Stimulated activated CD4-positive, alpha-beta T cell treated with anti-CD3 and anti-CD28 coated beads, Interleukin-4, amount 100 ng/mL, for 4 hours (primary cell): ENCODE measurements at regions not wholly inside any gene's neighbourhood (a gene's known extent, or its start where the extent isn't known, plus 50 kb on each side); places are given as distances from the start of the nearest gene placed in this dataset.

Experiments
- DNase-seq, 2 experiments: peaks; one replicate each; pipeline ENCODE4 v3.0.0-alpha.2; 2020

DNA sequence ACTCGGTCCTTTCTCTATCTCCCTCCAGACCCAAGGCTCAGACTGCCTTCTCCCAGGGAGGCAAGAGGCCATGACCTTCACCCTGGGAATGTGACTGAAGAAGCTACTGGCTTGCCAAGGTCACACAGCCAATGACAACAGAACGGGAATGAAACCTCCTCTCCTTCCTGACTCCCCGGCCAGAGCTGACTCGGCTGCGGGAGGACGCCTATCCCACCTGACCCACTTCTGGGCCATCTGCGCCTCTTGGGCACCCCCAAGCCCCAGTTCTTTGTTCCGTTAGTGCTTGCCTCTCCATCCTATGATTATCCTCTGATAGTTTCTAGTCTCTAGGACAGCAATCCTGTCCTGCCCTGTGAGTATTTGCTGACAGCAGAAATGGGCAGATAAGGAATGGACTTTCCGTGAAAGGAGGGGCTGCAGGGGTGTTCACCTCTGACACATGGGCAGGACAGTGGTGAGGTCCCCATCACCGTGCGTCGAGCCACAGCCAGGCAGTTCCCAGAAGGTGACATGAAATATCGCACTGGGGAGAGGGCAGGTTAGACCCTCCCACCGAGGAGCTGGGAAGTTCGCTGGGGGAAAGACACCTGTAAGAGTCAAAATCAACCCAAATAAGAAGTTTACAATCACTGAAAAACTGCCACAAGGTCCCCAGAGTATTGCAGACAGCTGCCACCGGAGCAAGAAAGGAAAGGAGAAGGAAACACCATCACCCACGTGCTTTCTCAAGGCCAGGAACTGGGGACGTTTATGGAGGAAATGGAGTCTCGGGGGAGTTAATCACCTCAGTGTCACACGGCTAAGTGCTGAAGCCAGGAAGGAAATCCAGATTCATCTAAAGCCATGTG is 63.0 kb downstream of the INSIG1 start:
- DNase-seq: no peak

DNA sequence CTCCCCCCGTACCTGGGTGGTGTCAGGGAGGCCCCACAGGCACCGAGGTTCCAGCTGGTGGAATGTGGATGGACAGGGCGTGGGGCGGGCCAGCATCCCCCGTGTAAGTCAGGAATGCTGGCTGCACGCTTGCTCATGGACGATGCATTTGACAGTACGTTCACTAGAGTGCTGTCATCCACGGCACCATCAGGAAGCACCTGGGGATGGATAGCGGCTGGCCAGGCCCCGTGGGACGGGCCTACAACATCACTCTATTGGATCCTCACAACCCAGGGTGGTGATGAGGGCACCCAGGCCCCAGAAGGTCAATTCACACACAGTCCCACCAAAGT is 63.6 kb downstream of the INSIG1 start:
- DNase-seq: no peak

DNA sequence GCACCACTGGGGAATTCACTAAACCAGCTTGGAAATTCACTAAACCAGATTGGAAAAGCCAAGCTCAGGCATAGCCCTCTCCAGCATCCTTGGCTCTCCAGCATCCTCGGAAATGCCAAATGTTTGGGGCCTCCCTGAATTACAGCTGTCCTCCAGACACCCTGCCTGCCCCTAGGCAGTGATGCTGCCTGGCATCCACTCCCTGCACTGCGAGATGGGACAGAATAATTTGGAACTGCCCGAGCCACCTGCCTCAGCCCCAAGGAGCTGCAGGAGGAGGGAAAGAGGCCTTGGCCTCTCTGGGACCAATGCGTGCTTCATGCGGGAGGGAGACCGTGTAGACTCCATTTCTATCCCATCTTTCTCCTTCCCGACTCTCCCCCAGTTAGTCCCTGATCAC is 64.3 kb downstream of the INSIG1 start:
- no peak for DNase-seq

DNA sequence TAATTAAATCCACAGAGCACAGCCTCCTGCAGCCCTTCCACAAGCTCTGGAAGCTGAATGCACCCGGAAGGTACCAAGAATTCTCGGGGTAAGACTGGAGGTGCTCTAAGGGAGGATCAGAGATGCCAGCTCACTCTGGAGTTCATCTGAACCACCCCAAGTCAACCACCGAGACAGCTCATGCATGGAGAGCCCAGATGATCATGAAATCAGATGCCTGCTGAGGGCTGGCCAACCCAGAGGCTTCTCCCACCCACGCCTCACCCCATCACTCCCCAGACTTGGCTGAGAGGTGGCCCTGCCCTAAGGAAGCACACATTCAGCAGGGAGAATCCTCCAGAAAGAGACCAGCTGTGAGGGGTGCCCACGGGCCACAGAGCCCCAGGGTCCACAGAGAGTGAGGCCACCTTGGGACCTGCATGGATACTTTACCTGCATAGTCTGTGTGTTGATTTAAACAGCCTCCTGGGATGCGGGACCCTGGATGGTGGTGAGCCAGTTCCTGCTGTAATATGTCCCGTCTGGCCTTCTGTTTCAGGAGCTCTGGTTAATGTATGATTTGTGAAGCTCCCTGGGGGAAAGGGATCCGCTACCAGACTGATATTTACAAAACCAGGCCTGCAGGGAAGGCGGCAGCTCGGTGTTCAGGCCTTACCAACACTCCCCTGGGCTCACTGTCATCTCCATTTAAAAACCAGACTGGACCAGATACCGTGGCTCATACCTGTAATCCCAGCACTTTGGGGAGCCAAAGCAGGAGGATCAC is 64.9 kb downstream of the INSIG1 start:
- no peak for DNase-seq

DNA sequence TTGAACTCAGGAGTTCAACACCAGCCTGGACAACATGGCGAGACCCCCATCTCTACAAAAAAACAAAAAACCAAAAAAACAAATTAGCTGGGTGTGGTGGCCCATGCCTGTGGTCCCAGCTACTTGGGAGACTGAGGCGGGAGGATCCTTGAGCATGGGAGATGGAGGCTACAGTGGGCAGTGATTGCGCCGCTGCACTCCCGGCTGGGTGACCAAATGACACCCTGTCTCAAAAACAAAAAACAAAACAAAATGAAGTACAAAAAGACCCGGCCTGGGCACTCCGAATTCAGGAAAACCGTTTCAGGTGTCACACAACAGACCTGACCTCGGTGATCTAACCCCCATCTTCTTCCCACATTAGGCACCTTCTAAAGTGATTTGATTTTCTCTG is 65.5 kb downstream of the INSIG1 start:
- DNase-seq: no peak

DNA sequence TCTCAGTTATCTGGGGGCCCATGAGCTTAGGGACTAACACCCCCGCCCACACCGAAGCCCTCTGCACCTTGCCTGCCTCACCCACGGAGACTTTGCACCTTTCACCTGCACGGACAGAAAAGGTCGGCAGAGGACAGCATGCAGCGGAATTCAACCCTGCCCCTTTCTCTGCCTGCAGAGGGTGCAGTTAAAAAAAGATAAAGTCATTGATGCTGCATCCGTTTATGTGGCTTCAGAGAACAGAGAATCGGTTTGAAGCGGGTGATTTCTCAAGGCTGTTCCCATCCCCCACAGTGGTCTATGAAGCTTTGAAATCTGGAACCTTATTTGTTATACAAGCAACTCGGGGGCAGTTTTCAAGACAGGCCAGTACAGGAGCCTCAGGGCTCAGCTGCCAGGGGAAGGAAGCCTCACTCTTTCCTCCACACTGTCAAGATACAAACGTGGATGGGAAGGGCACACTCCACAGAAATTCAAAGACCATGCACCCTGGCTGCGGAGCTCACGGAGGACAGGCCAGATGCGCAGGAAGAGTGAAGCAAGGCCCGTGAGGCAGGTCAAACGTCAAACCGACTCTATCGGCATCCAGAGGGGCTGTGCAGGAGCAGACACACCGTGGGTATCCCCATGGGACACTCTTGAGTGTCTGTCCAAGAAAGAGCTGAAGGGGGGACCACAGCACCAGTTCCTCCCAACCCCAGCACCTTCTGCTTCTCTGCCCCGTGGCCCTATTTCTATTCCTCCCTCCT is 66.3 kb downstream of the INSIG1 start:
- no peak for DNase-seq

DNA sequence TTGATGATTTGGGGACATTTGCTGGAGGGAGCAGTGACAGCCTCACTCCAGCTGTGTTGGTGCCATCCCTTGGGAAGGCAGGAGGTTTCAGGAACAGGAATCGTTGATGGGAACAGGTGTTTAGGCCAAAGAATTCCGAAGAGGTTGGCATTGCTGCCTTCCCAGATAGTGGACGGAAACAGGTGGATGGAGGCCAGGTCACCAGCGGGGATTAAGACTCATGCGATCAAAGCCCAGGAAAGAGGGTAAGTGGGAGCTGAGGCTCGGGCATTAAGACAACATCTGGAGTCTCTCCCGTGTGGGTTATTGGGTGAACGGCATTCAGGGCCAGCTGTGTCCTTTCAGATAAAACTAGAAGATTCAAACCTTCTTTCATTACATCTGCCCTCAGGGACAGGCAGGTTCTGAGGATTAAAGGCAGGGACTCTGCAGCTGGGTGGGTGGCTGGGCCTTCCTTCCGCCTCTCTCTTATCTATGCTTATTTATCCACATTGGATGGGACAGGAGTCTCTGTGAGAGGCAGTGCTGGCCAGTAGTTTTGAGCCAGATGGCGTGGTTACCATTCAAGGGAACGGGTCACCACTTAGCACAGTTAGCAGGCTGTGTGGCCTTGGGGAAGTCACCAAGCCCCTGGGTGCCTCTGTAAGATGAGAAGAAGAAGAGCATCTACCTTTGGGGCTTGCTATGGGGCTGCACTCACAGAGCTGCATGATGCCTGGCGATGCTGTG is 67.6 kb downstream of the INSIG1 start:
- DNase-seq: no peak

DNA sequence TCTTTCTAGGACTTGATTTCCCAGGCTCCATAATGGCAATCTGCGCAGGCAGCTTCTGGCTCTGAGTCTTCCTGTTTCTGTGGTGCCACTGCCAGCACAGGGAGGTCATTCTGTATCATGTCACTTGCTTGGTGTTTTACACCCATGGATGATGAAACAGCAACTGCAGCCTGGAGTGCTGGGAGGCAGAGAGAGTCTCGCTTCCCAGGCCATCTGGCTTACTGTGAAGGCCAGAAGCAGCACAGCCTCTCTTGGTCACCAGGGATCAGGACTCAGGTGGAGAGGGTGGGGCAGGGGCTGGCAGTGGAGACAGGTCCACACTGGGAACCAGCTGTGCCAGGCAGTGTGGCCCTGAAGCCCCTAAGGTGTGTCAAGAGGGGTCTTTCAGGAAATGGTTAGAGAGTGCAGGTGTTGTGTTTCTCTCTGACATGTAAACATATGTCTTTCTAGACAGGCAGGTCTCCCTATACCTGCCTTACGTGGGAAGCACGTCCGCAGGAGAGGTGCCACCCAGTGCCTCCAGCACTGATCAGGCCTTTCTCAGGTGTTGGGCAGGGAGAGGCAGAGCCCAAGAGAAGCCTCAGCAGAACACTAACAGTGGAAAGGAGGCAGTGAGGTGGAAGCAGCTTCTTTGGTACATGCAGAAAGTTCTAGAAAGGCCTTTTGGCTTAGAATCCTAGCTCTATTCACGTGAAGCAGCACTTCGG is 71.4 kb downstream of the INSIG1 start:
- no peak for DNase-seq

DNA sequence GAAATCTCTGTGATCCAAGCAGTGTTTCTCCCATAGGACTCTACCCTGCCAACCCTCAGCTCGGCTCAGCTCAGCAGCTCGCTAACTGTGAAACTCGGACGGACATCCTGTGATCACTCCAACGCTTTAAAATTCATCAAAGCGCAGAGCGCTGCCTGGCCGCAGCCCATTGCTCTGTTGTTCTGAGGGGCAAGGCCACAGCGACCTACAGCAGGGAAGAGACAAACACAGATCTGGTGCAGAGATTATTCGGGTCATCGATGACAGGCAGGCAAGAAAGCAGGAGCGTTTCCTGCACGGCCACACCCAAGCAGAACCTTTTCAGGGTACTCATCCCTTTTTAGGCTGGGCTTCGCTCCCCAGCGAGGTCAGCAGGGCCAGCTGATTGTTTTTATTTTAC is 72.1 kb downstream of the INSIG1 start:
- DNase-seq: no peak

DNA sequence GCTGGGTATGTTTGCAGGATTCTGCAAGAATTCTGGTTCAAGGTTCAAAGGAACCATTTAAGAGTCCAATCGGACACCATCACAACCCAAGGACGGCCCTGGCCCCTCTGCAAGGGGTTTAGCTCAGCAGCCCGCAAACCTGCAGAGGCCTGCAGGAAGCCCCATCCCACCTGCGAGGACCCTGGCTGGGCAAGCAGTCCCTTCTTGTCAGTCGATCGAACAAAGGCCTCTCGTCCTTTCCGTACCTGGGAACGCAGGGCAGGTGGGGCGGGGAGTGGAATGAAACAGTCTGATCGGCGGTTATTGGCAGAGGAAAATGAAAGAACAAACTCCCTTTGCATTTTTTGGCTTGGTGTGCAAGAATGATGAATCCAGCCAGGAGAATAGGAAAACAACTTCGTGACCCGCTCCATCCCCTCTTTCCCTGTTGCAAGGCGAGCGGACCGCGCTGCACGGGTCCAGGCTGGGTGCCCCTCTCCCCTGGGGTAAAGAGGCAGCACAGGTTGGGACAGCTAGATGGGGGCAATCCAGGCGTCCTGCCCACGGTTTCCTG is 73.7 kb downstream of the INSIG1 start:
- DNase-seq: no peak

DNA sequence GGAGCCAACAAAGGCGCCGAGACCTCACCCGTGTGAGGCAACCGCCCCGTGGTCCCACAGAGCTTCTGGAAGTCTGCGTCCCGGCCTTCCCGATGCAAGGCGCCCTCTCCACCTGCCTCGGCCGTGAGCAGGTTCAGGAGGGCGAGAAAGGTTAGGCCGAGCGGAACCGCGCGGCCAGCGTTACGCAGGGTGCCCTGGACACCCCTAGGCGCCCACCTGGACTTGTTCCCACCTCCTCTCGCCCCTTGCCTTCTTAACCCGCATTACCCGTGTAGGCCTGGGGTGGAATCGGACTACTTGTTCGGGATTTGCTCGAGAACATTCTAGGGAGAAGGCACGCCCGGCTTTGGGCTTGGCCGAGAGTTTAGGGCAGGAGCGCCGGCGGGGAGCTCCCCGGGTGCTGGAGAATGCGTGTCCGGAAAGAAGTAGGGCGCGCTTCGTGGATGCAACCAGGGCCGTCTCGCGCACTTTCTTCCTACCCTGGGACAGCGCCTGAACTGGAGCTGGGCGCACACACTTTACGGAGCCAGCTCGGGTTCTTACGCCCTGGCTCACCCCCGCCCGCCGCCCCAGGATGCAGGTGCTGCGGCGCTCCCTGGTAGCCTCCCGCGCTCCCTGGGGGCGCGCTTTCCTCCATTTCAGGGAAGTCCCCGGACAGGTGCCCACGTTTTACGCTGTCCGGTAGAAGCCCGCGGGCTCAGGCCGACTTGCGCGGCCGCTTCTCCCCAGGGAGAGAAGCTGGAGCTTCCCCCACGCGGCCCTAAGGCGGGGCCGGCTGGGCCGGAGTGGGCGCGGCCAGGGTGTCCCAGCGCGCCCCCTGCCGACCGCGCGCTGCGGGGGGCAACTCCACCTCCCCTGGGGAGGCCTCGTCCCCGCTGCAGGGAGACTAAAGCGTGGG is 74.5 kb downstream of the INSIG1 start:
- DNase-seq: peak in 1 of 2 experiments; percentile 18

DNA sequence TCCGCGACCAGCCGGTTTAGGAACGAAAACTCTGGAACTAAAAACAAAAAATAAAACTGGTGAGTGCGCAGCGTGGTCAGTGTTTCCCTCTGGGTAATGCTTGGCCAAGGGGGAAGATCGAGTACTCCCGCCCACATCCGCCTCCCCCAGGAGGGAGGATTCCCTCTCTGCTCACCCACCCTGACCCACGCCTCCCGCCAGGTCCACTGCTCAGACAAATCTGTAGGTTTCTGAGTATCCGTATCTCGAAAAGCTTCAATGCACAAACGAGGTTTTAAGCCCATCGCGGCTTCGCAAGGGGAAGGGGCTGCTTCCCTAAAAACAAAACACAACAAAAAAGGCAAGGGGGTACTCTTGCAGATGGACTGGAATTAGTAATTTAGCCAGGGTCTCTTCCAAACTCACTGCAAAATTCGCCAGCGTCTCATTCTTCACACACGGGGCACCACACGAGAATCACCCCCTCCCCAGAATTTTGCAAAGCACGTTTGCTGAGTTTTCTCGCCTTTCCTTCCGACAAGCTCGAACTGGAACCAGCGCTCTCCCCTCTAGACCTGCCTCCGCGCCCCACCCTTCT is 75.2 kb downstream of the INSIG1 start:
- no peak for DNase-seq

DNA sequence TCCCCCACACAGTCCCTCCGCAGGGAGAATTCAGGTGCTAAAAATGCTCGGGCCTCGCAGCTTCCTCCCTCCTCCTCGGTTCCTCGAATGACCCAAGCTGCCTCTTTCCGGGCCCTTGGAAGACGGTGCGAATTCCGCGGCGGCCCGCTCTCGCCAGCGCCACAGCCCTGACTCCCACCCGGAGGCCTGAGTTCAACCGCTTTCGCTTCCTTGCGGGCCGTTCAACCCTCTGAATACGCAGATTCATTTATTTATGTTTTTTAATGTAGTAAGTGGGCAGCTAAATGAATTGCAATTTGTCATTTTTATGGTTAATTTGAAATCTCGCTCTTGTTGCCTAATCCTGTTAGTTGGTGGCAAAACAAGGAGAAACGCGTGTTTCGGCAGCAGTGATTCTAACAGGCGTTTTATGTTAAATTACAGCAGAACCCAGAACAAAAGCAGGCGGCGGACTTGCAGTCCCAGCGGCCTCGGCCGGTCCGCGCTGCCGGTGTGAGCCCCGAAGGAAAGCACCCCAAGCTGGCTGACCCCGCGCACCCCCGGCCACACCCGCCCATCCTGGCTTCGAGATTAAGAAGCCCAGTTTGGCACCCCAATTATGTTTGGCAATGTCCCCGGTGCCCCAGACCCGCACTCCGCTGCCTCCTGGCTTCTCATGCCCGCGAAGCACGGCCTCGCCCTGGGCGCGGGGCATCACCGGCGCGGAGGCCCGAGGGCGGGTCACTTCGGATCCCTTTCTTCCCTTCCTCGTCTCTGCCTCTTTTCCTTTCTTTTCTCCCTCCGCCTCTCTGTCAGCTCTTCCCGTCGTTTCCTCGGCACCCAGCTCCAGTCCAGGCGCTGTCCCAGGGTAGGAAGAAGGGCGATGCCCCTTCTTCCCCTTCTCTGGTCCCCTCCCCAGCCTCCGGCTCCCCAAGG is 75.9 kb downstream of the INSIG1 start:
- DNase-seq: no peak

DNA sequence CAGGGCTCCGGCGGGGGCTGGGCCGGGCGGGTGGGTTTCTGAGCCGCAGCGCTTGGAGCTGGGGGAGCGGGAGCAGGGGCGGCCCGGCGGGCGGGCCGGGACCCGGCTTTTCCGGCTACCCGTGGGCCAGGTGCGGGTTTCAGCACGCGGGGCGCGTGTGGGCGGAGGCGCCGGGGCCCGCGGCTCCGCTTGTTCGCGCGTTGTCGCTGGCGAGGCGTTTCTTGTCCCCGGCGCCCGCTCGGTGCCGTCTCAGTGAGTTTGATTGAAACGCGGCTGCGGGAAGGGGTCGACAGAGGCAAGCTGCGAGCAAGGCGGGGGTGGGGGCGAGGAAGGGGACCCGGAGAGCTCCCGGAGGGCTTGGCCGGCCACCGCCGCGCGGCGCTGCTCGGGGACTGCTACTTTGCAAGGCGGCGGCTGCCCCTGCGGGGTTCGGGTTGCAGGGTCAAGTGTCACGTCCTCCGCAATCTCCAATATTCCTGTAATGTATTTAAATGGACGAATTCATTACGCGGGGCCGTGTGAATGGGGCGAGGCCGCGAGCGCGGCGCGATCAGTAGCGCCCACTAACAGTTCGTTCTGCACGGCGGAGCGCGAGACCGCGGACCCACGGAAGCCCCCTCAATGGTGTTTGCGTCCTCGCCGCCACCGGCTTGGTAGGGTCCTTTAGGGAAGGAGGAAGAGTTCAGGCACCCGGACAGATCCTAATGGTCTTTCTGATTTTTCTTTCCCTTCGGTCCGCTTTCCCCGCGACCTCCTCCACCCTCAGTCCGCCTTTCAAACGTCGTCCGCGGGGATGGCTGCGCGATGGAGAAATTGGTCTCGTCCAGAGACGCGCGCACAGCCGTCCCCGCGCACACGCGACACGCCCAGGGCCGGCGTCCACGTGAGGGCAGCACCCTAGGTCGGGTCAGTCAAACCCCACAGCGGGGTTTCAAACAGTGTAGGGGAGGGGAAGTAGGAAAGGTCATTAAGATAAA is 76.9 kb downstream of the INSIG1 start:
- no peak for DNase-seq

DNA sequence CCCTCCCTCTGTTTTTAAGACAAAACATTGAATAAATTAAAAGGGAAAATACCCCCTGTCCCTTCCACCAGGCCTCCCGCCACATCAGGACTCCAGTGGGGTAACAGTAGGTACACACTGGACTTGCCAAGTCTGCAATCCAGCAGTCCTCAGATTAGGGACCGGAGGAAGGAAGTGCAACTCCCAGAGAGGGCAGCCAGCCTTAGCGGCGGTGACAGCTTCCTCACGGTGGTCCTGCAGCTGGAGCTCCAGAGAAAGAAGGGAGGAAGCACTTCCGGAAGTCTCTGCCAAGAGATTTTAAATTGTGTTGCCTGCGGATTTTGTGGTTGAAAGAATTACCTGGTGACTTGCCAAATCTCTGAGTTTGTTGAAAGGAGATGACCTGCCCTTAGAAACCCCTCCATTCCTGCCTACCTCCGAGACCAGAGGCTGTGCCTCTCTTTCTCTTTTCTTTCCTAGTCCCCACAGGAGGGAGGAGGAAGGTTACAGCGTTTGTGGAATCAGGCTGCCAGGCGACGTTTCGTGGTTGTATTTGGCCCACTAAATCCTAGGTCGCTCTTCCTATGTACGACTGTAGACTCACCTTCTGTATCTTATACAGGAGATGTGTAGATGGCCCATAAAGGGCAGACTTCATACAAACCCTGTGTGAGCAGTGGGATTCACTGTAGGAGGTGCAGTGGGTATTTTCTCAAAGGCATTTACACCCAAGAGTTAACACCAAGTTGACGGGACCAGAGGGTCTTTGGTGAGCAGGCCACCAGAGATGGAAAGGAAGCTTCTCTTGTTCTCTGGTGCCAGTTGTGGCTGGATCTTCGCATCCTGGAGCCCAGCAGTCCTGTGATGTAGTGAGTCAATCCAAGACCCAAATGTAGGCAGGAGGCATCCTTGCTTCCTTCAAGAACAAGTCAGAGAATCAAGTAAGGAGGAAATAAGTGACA is 77.9 kb downstream of the INSIG1 start:
- no peak for DNase-seq

DNA sequence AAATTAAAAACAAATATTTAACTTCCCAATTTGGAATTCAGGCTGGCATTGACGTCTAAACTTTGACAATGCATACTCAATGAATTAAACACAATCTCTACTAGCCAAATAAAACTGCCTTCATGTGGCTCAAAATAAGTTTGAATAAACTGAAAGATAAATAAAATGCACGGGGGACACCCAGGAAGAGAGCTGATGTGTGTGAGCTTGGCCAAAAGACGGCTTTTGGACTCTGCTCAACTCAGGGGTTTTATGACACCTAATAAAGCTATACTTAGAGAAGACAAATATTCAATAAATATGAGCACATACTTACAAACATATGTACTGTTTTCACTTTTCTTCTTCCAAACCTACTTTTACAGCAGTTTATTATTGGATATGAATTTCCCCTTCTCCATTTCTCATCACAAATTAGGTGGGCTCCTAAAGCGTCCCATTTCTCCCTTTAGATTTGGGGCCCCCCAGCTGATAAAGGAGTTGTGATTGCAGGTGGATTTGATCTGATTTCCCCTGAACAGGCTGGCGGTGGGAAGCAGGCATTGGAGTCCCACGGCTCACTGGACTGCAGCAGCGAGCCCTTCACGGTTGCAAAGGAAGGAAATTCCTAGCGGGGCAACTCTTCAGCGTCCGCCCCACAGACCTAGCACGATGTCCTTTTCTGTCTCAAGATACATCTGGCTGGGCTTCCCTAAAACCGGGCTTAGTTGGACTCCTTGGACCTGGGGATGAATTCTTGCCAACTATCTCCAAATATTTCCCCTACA is 79.6 kb downstream of the INSIG1 start:
- DNase-seq: no peak
